BLaER1 treated with 17β-estradiol and CSF1 and Interleukin-3, amounts not matched to agents 10 nM and 100 nM (cell line): ENCODE measurements at regions not wholly inside any gene's neighbourhood (a gene's known extent, or its start where the extent isn't known, plus 50 kb on each side); places are given as distances from the start of the nearest gene placed in this dataset.

Experiments used
- H3K27ac ChIP-seq, 11 experiments: shearing (Covaris generic); formaldehyde crosslinking; 2 replicates each; pipeline ENCODE4 v1.8.1; 2022
- H3K27me3 ChIP-seq, 11 experiments: shearing (Covaris generic); formaldehyde crosslinking; 2 replicates each; pipeline ENCODE4 v1.8.1; 2022
- H3K36me3 ChIP-seq, 11 experiments: shearing (Covaris generic); formaldehyde crosslinking; 2 replicates each; pipeline ENCODE4 v1.8.1; 2022
- H3K4me1 ChIP-seq, 10 experiments: shearing (Covaris generic); formaldehyde crosslinking; 2 replicates each; pipeline ENCODE4 v1.8.1; 2022
- H3K4me2 ChIP-seq, 11 experiments: shearing (Covaris generic); formaldehyde crosslinking; 2 replicates each; pipeline ENCODE4 v1.8.1; 2022
- H3K4me3 ChIP-seq, 10 experiments: shearing (Covaris generic); formaldehyde crosslinking; 2 replicates each; pipeline ENCODE4 v1.8.1; 2022
- H3K9ac ChIP-seq, 11 experiments: shearing (Covaris generic); formaldehyde crosslinking; 2 replicates each; pipeline ENCODE4 v1.8.1; 2022
- H3K9me3 ChIP-seq, 11 experiments: shearing (Covaris generic); formaldehyde crosslinking; replicated peaks in 1 of 11; 2 replicates each; pipeline ENCODE4 v1.8.1; 2022
- H4K20me1 ChIP-seq, 11 experiments: shearing (Covaris generic); formaldehyde crosslinking; 2 replicates each; pipeline ENCODE4 v1.8.1; 2022
- Cebpa-rat ChIP-seq, 11 experiments: shearing (Covaris generic); IDR thresholded peaks; 2 replicates each; pipeline ENCODE4 v1.8.1; 2022

GRCh38 chr5:147063943-147064342 lies 170.9 kb upstream of the STK32A start:
- no peak overlapping the region for H3K9ac ChIP-seq
- H3K27me3 ChIP-seq, result no peaks in the 10 kb centered on the region
- no peaks in the 10 kb centered on the region for H3K36me3 ChIP-seq
- TF ChIP-seq Cebpa-rat (IDR thresholded peaks at IDR 0.05), result no peak
- no peaks in the 10 kb centered on the region for H3K9me3 ChIP-seq
- no peak overlapping the region for H3K4me3 ChIP-seq
- no peaks in the 10 kb centered on the region for H4K20me1 ChIP-seq
- H3K27ac ChIP-seq, result no peak overlapping the region
- peaks cover 0 to 6% (median 0%) of the 10 kb centered on the region in 10 experiments; a peak in 2 of 20 replicates for H3K4me1 ChIP-seq
- H3K4me2 ChIP-seq, result no peak overlapping the region

GRCh38 chr5:147065071-147065470 lies 169.8 kb upstream of the STK32A start:
- Histone ChIP-seq H3K9me3 (no peaks in the 10 kb centered on the region), H3K4me1 (peaks cover 0 to 6% (median 0%) of the 10 kb centered on the region in 10 experiments; a peak in 2 of 20 replicates), H4K20me1 (no peaks in the 10 kb centered on the region), H3K36me3 (no peaks in the 10 kb centered on the region), H3K27me3 (no peaks in the 10 kb centered on the region), H3K27ac (no peak overlapping the region), H3K4me3 (no peak overlapping the region), H3K9ac (no peak overlapping the region), H3K4me2 (no peak overlapping the region; a peak in 1 of 22 replicates)
- no peak for TF ChIP-seq Cebpa-rat (IDR thresholded peaks at IDR 0.05)

GRCh38 chr5:147068998-147069397 lies 165.8 kb upstream of the STK32A start:
- Histone ChIP-seq H3K27me3 (no peaks in the 10 kb centered on the region), H3K9me3 (no peaks in the 10 kb centered on the region), H3K9ac (no peak overlapping the region), H3K4me3 (no peak overlapping the region), H3K27ac (no peak overlapping the region), H3K36me3 (no peaks in the 10 kb centered on the region), H3K4me1 (peaks cover 0 to 6% (median 0%) of the 10 kb centered on the region in 10 experiments; a peak in 1 of 20 replicates), H4K20me1 (no peaks in the 10 kb centered on the region), H3K4me2 (no peak overlapping the region)
- no peak for TF ChIP-seq Cebpa-rat (IDR thresholded peaks at IDR 0.05)

GRCh38 chr5:147072622-147073021 lies 162.2 kb upstream of the STK32A start:
- Histone ChIP-seq H3K9ac (no peak overlapping the region), H3K36me3 (no peaks in the 10 kb centered on the region), H3K27ac (no peak overlapping the region), H3K4me2 (no peak overlapping the region), H3K9me3 (no peaks in the 10 kb centered on the region), H3K4me1 (no peaks in the 10 kb centered on the region), H3K27me3 (no peaks in the 10 kb centered on the region), H4K20me1 (no peaks in the 10 kb centered on the region), H3K4me3 (no peak overlapping the region)
- no peak for TF ChIP-seq Cebpa-rat (IDR thresholded peaks at IDR 0.05)

GRCh38 chr5:147073098-147073497 lies 161.7 kb upstream of the STK32A start:
- Histone ChIP-seq H3K36me3 (no peaks in the 10 kb centered on the region), H3K4me1 (no peaks in the 10 kb centered on the region), H4K20me1 (no peaks in the 10 kb centered on the region), H3K9ac (no peak overlapping the region), H3K9me3 (no peaks in the 10 kb centered on the region), H3K27me3 (no peaks in the 10 kb centered on the region), H3K27ac (no peak overlapping the region), H3K4me3 (no peak overlapping the region), H3K4me2 (no peak overlapping the region)
- no peak for TF ChIP-seq Cebpa-rat (IDR thresholded peaks at IDR 0.05)

GRCh38 chr5:147075187-147075586 lies 159.6 kb upstream of the STK32A start:
- Histone ChIP-seq H3K9ac (no peak overlapping the region), H3K27ac (no peak overlapping the region), H3K36me3 (no peaks in the 10 kb centered on the region), H3K4me1 (no peaks in the 10 kb centered on the region), H3K4me2 (no peak overlapping the region), H4K20me1 (no peaks in the 10 kb centered on the region), H3K4me3 (no peak overlapping the region), H3K9me3 (no peaks in the 10 kb centered on the region), H3K27me3 (no peaks in the 10 kb centered on the region)
- TF ChIP-seq Cebpa-rat (IDR thresholded peaks at IDR 0.05), result no peak

GRCh38 chr5:147080391-147080790 lies 154.4 kb upstream of the STK32A start:
- Histone ChIP-seq H3K4me1 (no peaks in the 10 kb centered on the region), H3K27me3 (no peaks in the 10 kb centered on the region), H3K9ac (no peak overlapping the region), H3K36me3 (no peaks in the 10 kb centered on the region), H3K27ac (no peak overlapping the region), H3K4me2 (no peak overlapping the region), H3K4me3 (no peak overlapping the region), H4K20me1 (no peaks in the 10 kb centered on the region), H3K9me3 (no peaks in the 10 kb centered on the region)
- no peak for TF ChIP-seq Cebpa-rat (IDR thresholded peaks at IDR 0.05)

- Histone ChIP-seq H3K27me3 (no peaks in the 10 kb centered on the region), H3K9me3 (no peaks in the 10 kb centered on the region)
- no peak for TF ChIP-seq Cebpa-rat (IDR thresholded peaks at IDR 0.05)
Observed at GRCh38 chr5:147081311-147081764, 153.5 kb upstream of the STK32A start.

GRCh38 chr5:147084702-147085101 lies 150.1 kb upstream of the STK32A start:
- Histone ChIP-seq H3K27ac (no peak overlapping the region), H3K9me3 (0 out of 22 replicates have a peak, but pooled peaks cover 0 to 5% (median 0%) of the 10 kb centered on the region in 11 experiments), H3K27me3 (no peaks in the 10 kb centered on the region), H3K4me3 (no peak overlapping the region), H3K4me2 (no peak overlapping the region), H3K36me3 (no peaks in the 10 kb centered on the region), H4K20me1 (no peaks in the 10 kb centered on the region), H3K9ac (no peak overlapping the region), H3K4me1 (no peaks in the 10 kb centered on the region)
- TF ChIP-seq Cebpa-rat (IDR thresholded peaks at IDR 0.05), result no peak

More at GRCh38 chr5:147081311-147081764, 153.5 kb upstream of the STK32A start:
- H3K27ac ChIP-seq, result no peak overlapping the region
- H3K4me1 ChIP-seq, result no peaks in the 10 kb centered on the region
- no peaks in the 10 kb centered on the region for H3K36me3 ChIP-seq
- H3K4me3 ChIP-seq, result no peak overlapping the region
- H4K20me1 ChIP-seq, result no peaks in the 10 kb centered on the region
- H3K4me2 ChIP-seq, result no peak overlapping the region
- no peak overlapping the region for H3K9ac ChIP-seq

- H3K36me3 ChIP-seq, result no peaks in the 10 kb centered on the region
- TF ChIP-seq Cebpa-rat (IDR thresholded peaks at IDR 0.05), result no peak
- H3K4me2 ChIP-seq, result no peak overlapping the region
- no peaks in the 10 kb centered on the region for H4K20me1 ChIP-seq
- H3K9ac ChIP-seq, result no peak overlapping the region
- 0 out of 22 replicates have a peak, but pooled peaks cover 0 to 5% (median 0%) of the 10 kb centered on the region in 11 experiments for H3K9me3 ChIP-seq
- no peaks in the 10 kb centered on the region for H3K27me3 ChIP-seq
- H3K27ac ChIP-seq, result no peak overlapping the region
- H3K4me1 ChIP-seq, result no peaks in the 10 kb centered on the region
- H3K4me3 ChIP-seq, result no peak overlapping the region
Observed at GRCh38 chr5:147085409-147085808, 149.4 kb upstream of the STK32A start.
